PC-9 (cell line): ENCODE measurements at regions not wholly inside any gene's neighbourhood (a gene's known extent, or its start where the extent isn't known, plus 50 kb on each side); places are given as distances from the start of the nearest gene placed in this dataset.

Experiments used
- BruUV-seq: library from RNA; stranded (reverse); fragments of 400-500 nt; replicated peaks from 2 replicates; lab custom pipeline; 2021; lab: Mats Ljungman, UMichigan
- CTCF ChIA-PET: fragments of 300-600 bp; sonication (Branson Sonifier 250); formaldehyde crosslinking; loops from one replicate; lab custom pipeline; 2022; ENCODE audit warnings: antibody characterized with exemption; lab: Charles Lee
- POLR2A ChIA-PET: fragments of 300-600 bp; sonication (Branson Sonifier 250); formaldehyde crosslinking; loops from one replicate; lab custom pipeline; 2022; ENCODE audit warnings: antibody characterized with exemption; ENCODE audit not compliant: unreplicated experiment; lab: Charles Lee
- DNase-seq, 2 experiments: peaks; one replicate each; pipeline versions ENCODE4 v3.0.0 to v3.0.0-alpha.2; 2015 to 2022; ENCODE audit warnings: mixed read lengths in 1 of 2
- H2AFZ ChIP-seq: fragments of 200-600 bp; sonication (generic); 2 replicates; pipeline ENCODE4 v1.8.1; 2017; ENCODE audit warnings: antibody characterized with exemption
- H3F3A ChIP-seq: fragments of 200-600 bp; sonication (generic); 2 replicates; pipeline ENCODE4 v1.8.1; 2017; ENCODE audit warnings: antibody characterized with exemption, mild to moderate bottlenecking, low read depth; ENCODE audit not compliant: insufficient read depth
- H3K27ac ChIP-seq: fragments of 200-600 bp; sonication (generic); 2 replicates; pipeline ENCODE4 v1.6.1; 2016; ENCODE audit warnings: mixed run types
- H3K27me3 ChIP-seq: fragments of 200-600 bp; sonication (generic); 2 replicates; pipeline ENCODE4 v1.6.1; 2016; ENCODE audit warnings: low read depth, mixed run types; ENCODE audit not compliant: insufficient read depth
- H3K36me3 ChIP-seq: fragments of 200-600 bp; sonication (generic); 2 replicates; pipeline ENCODE4 v1.6.1; 2016; ENCODE audit warnings: low read depth, mixed run types
- H3K4me1 ChIP-seq: fragments of 200-600 bp; sonication (generic); replicated peaks from 2 replicates; pipeline ENCODE4 v1.6.1; 2016; ENCODE audit warnings: mixed run types; ENCODE audit not compliant: insufficient read depth
- H3K4me2 ChIP-seq: fragments of 200-600 bp; sonication (generic); 2 replicates; pipeline ENCODE4 v1.6.1; 2017; ENCODE audit warnings: mixed run types
- H3K4me3 ChIP-seq: fragments of 200-600 bp; sonication (generic); 2 replicates; pipeline ENCODE4 v1.6.1; 2016; ENCODE audit warnings: mixed run types
- H3K79me2 ChIP-seq: fragments of 200-600 bp; sonication (generic); 2 replicates; pipeline ENCODE4 v1.6.1; 2017; ENCODE audit warnings: low read depth, mixed run types
- H3K9me2 ChIP-seq: fragments of 200-600 bp; sonication (generic); 2 replicates; pipeline ENCODE4 v1.8.1; 2017; ENCODE audit warnings: mild to moderate bottlenecking; ENCODE audit not compliant: insufficient read depth
- H3K9me3 ChIP-seq: fragments of 200-600 bp; sonication (generic); 2 replicates; pipeline ENCODE4 v1.8.1; 2016; ENCODE audit warnings: low read depth; ENCODE audit not compliant: insufficient read depth
- H4K20me1 ChIP-seq: fragments of 200-600 bp; sonication (generic); 2 replicates; pipeline ENCODE4 v1.8.1; 2017; ENCODE audit not compliant: insufficient read depth
- CTCF ChIP-seq: fragments of 200-600 bp; sonication (generic); conservative IDR thresholded peaks from 2 replicates; pipeline ENCODE4 v1.6.1; 2017; ENCODE audit warnings: mixed run types, antibody characterized with exemption, mild to moderate bottlenecking, moderate library complexity
- EZH2 ChIP-seq: fragments of 200-600 bp; sonication (generic); IDR thresholded peaks from 2 replicates; pipeline ENCODE4 v1.8.0; 2017; ENCODE audit warnings: antibody characterized with exemption, low read depth
- intact Hi-C: fragments of 100-400 bp; cut with micrococcal nuclease; formaldehyde crosslinking; loops from one replicate; pipeline ENCODE4 v1.10.0; 2022; ENCODE audit not compliant: unreplicated experiment

GRCh38 chr9:110142253-110142652, 65.7 kb downstream of the C9orf152 start:
- H3K9me2 ChIP-seq = no peaks in the 10 kb centered on the region
- H4K20me1 ChIP-seq = no peaks in the 10 kb centered on the region
- H3K36me3 ChIP-seq = 0 out of 2 replicates have a peak, but pooled peaks cover 10% of the 10 kb centered on the region
- H3K27ac ChIP-seq = peak overlapping the region; percentile 27
- no peak overlapping the region for H3K4me2 ChIP-seq
- no TSS peak for BruUV-seq
- H3K79me2 ChIP-seq = peaks cover 68% of the 10 kb centered on the region
- peaks cover 9% of the 10 kb centered on the region; the same call in 1 of the 2 replicates for H3F3A ChIP-seq
- peak; percentile 40 to 72 for DNase-seq
- CTCF ChIA-PET = no interaction called here
- H3K4me3 ChIP-seq = no peak overlapping the region
- no peaks in the 10 kb centered on the region for H3K9me3 ChIP-seq
- POLR2A ChIA-PET = interaction anchor here (0.6 kb wide), 1 partner anchor 186 kb away, joined by 3 read pairs; no protein-coding TSS in a partner anchor
- TF ChIP-seq EZH2 (no peak), CTCF (no peak)
- intact Hi-C loops = no loop called here
- no peaks in the 10 kb centered on the region for H3K27me3 ChIP-seq
- peaks cover 16% of the 10 kb centered on the region for H3K4me1 ChIP-seq
- H2AFZ ChIP-seq = no peak overlapping the region

GRCh38 chr9:110142868-110143481, 65.0 kb downstream of the C9orf152 start:
- H3K4me2 ChIP-seq = no peak overlapping the region

GRCh38 chr9:110143485-110143884, 64.5 kb downstream of the C9orf152 start:
- Histone ChIP-seq H3K27ac (no peak overlapping the region), H3K36me3 (0 out of 2 replicates have a peak, but pooled peaks cover 10% of the 10 kb centered on the region), H3F3A (peaks cover 9% of the 10 kb centered on the region; the same call in 1 of the 2 replicates), H3K79me2 (peaks cover 68% of the 10 kb centered on the region), H3K27me3 (no peaks in the 10 kb centered on the region), H3K9me2 (no peaks in the 10 kb centered on the region), H3K9me3 (no peaks in the 10 kb centered on the region), H3K4me1 (peaks cover 16% of the 10 kb centered on the region), H4K20me1 (no peaks in the 10 kb centered on the region), H3K4me2 (no peak overlapping the region), H3K4me3 (no peak overlapping the region), H2AFZ (no peak overlapping the region)
- no peak for DNase-seq
- TF ChIP-seq EZH2 (no peak), CTCF (no peak)
- no TSS peak for BruUV-seq
- ChIA-PET CTCF (interaction anchor here (0.7 kb wide), 1 partner anchor 85 kb away, joined by 5 read pairs; no protein-coding TSS in a partner anchor), POLR2A (no interaction called here)
- intact Hi-C loops = no loop called here

More at GRCh38 chr9:110142868-110143481, 65.0 kb downstream of the C9orf152 start:
- no peak for DNase-seq
- Histone ChIP-seq H4K20me1 (no peaks in the 10 kb centered on the region), H3F3A (peaks cover 9% of the 10 kb centered on the region; the same call in 1 of the 2 replicates), H2AFZ (no peak overlapping the region), H3K27ac (peak overlapping the region; percentile 27), H3K4me3 (no peak overlapping the region), H3K9me2 (no peaks in the 10 kb centered on the region), H3K36me3 (0 out of 2 replicates have a peak, but pooled peaks cover 10% of the 10 kb centered on the region), H3K27me3 (no peaks in the 10 kb centered on the region), H3K4me1 (peaks cover 16% of the 10 kb centered on the region), H3K9me3 (no peaks in the 10 kb centered on the region), H3K79me2 (peaks cover 68% of the 10 kb centered on the region)
- no TSS peak for BruUV-seq
- POLR2A ChIA-PET = interaction anchor here (0.6 kb wide), 1 partner anchor 187 kb away, joined by 3 read pairs; no protein-coding TSS in a partner anchor
- no peak for TF ChIP-seq EZH2
- TF ChIP-seq CTCF = no peak
- CTCF ChIA-PET = interaction anchor here (0.7 kb wide), 1 partner anchor 85 kb away, joined by 5 read pairs; no protein-coding TSS in a partner anchor
- intact Hi-C loops = no loop called here
